Tibial nerve (tissue), 4 donors: ENCODE measurements at regions not wholly inside any gene's neighbourhood (a gene's known extent, or its start where the extent isn't known, plus 50 kb on each side); places are given as distances from the start of the nearest gene placed in this dataset.

Experiments
- EP300 ChIP-seq, 2 donors: sonication (generic); formaldehyde crosslinking; IDR thresholded peaks; one replicate each; pipeline ENCODE4 v1.6.1; 2017; ENCODE audit warnings: antibody characterized with exemption in 2 of 2, mild to moderate bottlenecking in 1 of 2
- POLR2A ChIP-seq, 2 donors: fragments of 450-650 bp; IDR thresholded peaks; one replicate each; pipeline ENCODE4 v1.6.1; 2017; ENCODE audit warnings: antibody characterized with exemption in 2 of 2, mild to moderate bottlenecking in 2 of 2, moderate library complexity in 2 of 2
- TF ChIP-seq, protein P1 (sequence below), 5 experiments: fragments of 200-600 bp in 3 of 5; fragments of 450-650 bp in 2 of 5; sonication (generic) in 3 of 5; IDR thresholded peaks; one replicate each; pipeline ENCODE4 v1.5.1; 2016 to 2019; ENCODE audit warnings: antibody characterized with exemption in 5 of 5, mild to moderate bottlenecking in 3 of 5, moderate library complexity in 2 of 5

GRCh38 chr1:10895621-10896020, 99.2 kb upstream of the CASZ1 start:
- TF ChIP-seq POLR2A (IDR thresholded peaks at IDR 0.05) = no peak
- TF ChIP-seq, protein P1, sequence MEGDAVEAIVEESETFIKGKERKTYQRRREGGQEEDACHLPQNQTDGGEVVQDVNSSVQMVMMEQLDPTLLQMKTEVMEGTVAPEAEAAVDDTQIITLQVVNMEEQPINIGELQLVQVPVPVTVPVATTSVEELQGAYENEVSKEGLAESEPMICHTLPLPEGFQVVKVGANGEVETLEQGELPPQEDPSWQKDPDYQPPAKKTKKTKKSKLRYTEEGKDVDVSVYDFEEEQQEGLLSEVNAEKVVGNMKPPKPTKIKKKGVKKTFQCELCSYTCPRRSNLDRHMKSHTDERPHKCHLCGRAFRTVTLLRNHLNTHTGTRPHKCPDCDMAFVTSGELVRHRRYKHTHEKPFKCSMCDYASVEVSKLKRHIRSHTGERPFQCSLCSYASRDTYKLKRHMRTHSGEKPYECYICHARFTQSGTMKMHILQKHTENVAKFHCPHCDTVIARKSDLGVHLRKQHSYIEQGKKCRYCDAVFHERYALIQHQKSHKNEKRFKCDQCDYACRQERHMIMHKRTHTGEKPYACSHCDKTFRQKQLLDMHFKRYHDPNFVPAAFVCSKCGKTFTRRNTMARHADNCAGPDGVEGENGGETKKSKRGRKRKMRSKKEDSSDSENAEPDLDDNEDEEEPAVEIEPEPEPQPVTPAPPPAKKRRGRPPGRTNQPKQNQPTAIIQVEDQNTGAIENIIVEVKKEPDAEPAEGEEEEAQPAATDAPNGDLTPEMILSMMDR (IDR thresholded peaks at IDR 0.05) = no peak
- TF ChIP-seq EP300 (IDR thresholded peaks at IDR 0.05) = no peak
